Tibial nerve (tissue), 4 donors: ENCODE measurements at regions not wholly inside any gene's neighbourhood (a gene's known extent, or its start where the extent isn't known, plus 50 kb on each side); places are given as distances from the start of the nearest gene placed in this dataset.

Experiments used
- CTCF ChIP-seq, 5 experiments: fragments of 200-600 bp in 3 of 5; fragments of 450-650 bp in 2 of 5; sonication (generic) in 3 of 5; IDR thresholded peaks; one replicate each; pipeline ENCODE4 v1.5.1; 2016 to 2019; ENCODE audit warnings: antibody characterized with exemption in 5 of 5, mild to moderate bottlenecking in 3 of 5, moderate library complexity in 2 of 5
- EP300 ChIP-seq, 2 donors: sonication (generic); formaldehyde crosslinking; IDR thresholded peaks; one replicate each; pipeline ENCODE4 v1.6.1; 2017; ENCODE audit warnings: antibody characterized with exemption in 2 of 2, mild to moderate bottlenecking in 1 of 2
- POLR2A ChIP-seq, 2 donors: fragments of 450-650 bp; IDR thresholded peaks; one replicate each; pipeline ENCODE4 v1.6.1; 2017; ENCODE audit warnings: antibody characterized with exemption in 2 of 2, mild to moderate bottlenecking in 2 of 2, moderate library complexity in 2 of 2

- TF ChIP-seq EP300 (IDR thresholded peaks at IDR 0.05) (no peak), CTCF (IDR thresholded peaks at IDR 0.05) (no peak), POLR2A (IDR thresholded peaks at IDR 0.05) (no peak)
These were observed 816.2 kb upstream of the SOX9 start for GRCh38 chr17:71304498-71305158.
